22Rv1 (cell line): ENCODE measurements at regions not wholly inside any gene's neighbourhood (a gene's known extent, or its start where the extent isn't known, plus 50 kb on each side); places are given as distances from the start of the nearest gene placed in this dataset.

Experiments
- CTCF ChIP-seq: fragments of 450-650 bp; IDR thresholded peaks from 2 replicates; pipeline ENCODE4 v1.5.1; 2017; ENCODE audit warnings: mild to moderate bottlenecking
- ZFX ChIP-seq: fragments of 450-650 bp; IDR thresholded peaks from 2 replicates; pipeline ENCODE4 v1.6.1; 2017; ENCODE audit warnings: antibody characterized with exemption, borderline replicate concordance

GRCh38 chr3:28786446-28786845 is 437.8 kb upstream of the AZI2 start:
- TF ChIP-seq CTCF (no peak), ZFX (no peak)
